Fibroblast of villous mesenchyme (primary cell): ENCODE measurements at regions not wholly inside any gene's neighbourhood (a gene's known extent, or its start where the extent isn't known, plus 50 kb on each side); places are given as distances from the start of the nearest gene placed in this dataset.

ENCODE experiments used
- DNase-seq: peaks from one replicate; pipeline ENCODE4 v3.0.0-alpha.2; 2010; ENCODE audit warnings: low read depth
- H3K4me3 ChIP-seq: 2 replicates; pipeline ENCODE4 v1.5.1; 2011; ENCODE audit warnings: low read depth, mild to moderate bottlenecking, low read length
- CTCF ChIP-seq: IDR thresholded peaks from 2 replicates; pipeline ENCODE4 v1.5.1; 2012; ENCODE audit warnings: low read depth, mild to moderate bottlenecking, low read length; ENCODE audit not compliant: insufficient read depth

GRCh38 chr6:151699719-151700118 is 107.8 kb upstream of the ESR1 start:
- H3K4me3 ChIP-seq, result no peak overlapping the region
- TF ChIP-seq CTCF, result no peak
- DNase-seq, result peak; percentile 11

GRCh38 chr6:151701911-151702562 is 105.4 kb upstream of the ESR1 start:
- no peak overlapping the region for H3K4me3 ChIP-seq
- no peak for DNase-seq
- no peak for TF ChIP-seq CTCF

GRCh38 chr6:151702851-151703658 is 104.4 kb upstream of the ESR1 start:
- TF ChIP-seq CTCF, result no peak
- H3K4me3 ChIP-seq, result no peak overlapping the region
- no peak for DNase-seq

GRCh38 chr6:151704383-151704782 is 103.1 kb upstream of the ESR1 start:
- TF ChIP-seq CTCF, result no peak
- H3K4me3 ChIP-seq, result no peak overlapping the region

GRCh38 chr6:151705993-151706733 is 101.3 kb upstream of the ESR1 start:
- no peak for TF ChIP-seq CTCF
- no peak for DNase-seq
- no peak overlapping the region for H3K4me3 ChIP-seq

More at GRCh38 chr6:151704383-151704782, 103.1 kb upstream of the ESR1 start:
- DNase-seq, result no peak

GRCh38 chr6:151709329-151709728 is 98.2 kb upstream of the ESR1 start:
- no peak for DNase-seq
- TF ChIP-seq CTCF, result no peak
- no peak overlapping the region for H3K4me3 ChIP-seq
